ENCODE measurements at regions not wholly inside any gene's neighbourhood (a gene's known extent, or its start where the extent isn't known, plus 50 kb on each side); places are given as distances from the start of the nearest gene placed in this dataset.

DNA sequence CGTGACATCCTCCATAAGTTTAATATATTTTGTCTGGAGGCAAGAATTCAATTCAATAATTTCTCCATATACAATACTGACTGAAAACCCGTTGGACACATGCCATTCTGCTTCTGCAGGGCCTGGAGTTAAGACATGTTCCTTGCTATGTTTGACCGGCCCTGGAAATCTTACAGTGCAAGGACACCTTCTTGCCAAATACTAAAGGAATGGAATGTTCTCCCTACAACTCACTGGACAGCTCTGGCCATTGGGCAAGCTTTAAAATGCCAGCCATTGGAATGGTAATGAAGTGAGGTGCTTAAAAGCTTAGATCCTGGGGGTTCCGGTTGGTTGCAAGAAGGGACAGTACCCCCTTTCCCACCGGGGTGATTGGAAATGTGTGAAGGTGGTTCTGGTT, 329.8 kb upstream of the PROK2 start:
- TF ChIP-seq, protein P1, sequence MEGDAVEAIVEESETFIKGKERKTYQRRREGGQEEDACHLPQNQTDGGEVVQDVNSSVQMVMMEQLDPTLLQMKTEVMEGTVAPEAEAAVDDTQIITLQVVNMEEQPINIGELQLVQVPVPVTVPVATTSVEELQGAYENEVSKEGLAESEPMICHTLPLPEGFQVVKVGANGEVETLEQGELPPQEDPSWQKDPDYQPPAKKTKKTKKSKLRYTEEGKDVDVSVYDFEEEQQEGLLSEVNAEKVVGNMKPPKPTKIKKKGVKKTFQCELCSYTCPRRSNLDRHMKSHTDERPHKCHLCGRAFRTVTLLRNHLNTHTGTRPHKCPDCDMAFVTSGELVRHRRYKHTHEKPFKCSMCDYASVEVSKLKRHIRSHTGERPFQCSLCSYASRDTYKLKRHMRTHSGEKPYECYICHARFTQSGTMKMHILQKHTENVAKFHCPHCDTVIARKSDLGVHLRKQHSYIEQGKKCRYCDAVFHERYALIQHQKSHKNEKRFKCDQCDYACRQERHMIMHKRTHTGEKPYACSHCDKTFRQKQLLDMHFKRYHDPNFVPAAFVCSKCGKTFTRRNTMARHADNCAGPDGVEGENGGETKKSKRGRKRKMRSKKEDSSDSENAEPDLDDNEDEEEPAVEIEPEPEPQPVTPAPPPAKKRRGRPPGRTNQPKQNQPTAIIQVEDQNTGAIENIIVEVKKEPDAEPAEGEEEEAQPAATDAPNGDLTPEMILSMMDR (conservative IDR thresholded peaks at IDR 0.05; ENCODE audit: low read depth, low read length) = no peak
- no peak for DNase-seq (ENCODE audit: low read depth)
- H3K4me3 ChIP-seq (ENCODE audit: low read depth, low read length) = no peak overlapping the region

- no peak for DNase-seq (ENCODE audit: low read depth)
- no peak overlapping the region for H3K4me3 ChIP-seq (ENCODE audit: low read depth, low read length)
- TF ChIP-seq, protein P1 (conservative IDR thresholded peaks at IDR 0.05; ENCODE audit: low read depth, low read length) = no peak
Observed at GRCh38 chr3:72113964-72114363, 329.0 kb upstream of the PROK2 start.

DNA sequence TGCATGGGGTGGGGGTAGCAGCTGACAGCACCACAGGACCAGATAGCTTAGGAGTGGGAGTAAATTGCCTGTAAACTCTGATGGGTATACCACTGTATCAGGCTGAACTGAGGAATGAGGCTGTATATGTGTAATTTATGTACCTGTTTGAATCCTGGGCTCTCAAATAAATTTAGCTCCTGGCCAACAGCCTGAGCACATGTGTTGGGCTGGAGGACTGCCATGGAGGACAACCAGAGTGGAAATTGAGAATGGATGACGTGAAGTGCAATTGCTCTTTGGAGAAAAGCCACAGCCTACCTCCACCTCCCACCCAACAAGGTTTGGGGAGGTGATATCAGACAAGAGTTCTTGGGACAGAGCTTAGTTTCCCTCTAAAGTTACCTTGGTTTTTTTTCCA, 328.6 kb upstream of the PROK2 start:
- TF ChIP-seq, protein P1 (conservative IDR thresholded peaks at IDR 0.05; ENCODE audit: low read depth, low read length) = no peak
- no peak for DNase-seq (ENCODE audit: low read depth)
- H3K4me3 ChIP-seq (ENCODE audit: low read depth, low read length) = no peak overlapping the region

DNA sequence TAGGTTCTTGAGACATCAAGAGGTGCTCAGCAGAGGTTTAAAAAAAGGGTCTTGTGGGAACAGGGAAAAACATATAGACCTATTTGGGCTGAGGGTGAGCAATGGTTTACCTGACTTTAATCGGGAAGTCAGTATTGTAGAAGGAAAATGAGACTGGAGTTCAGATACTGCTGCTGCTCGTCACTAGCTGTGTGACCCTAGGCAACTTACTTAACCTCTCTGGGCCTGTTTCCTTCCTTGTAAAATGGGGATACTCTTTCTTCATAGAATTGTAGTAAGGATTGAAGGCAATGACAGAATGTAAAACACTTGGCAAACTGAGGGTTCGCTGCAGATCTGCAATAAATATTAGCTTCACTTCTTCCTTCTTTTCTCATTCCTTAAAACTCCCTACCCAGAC, 327.5 kb upstream of the PROK2 start:
- no peak for DNase-seq (ENCODE audit: low read depth)
- TF ChIP-seq, protein P1 (conservative IDR thresholded peaks at IDR 0.05; ENCODE audit: low read depth, low read length) = no peak
- H3K4me3 ChIP-seq (ENCODE audit: low read depth, low read length) = no peak overlapping the region

DNA sequence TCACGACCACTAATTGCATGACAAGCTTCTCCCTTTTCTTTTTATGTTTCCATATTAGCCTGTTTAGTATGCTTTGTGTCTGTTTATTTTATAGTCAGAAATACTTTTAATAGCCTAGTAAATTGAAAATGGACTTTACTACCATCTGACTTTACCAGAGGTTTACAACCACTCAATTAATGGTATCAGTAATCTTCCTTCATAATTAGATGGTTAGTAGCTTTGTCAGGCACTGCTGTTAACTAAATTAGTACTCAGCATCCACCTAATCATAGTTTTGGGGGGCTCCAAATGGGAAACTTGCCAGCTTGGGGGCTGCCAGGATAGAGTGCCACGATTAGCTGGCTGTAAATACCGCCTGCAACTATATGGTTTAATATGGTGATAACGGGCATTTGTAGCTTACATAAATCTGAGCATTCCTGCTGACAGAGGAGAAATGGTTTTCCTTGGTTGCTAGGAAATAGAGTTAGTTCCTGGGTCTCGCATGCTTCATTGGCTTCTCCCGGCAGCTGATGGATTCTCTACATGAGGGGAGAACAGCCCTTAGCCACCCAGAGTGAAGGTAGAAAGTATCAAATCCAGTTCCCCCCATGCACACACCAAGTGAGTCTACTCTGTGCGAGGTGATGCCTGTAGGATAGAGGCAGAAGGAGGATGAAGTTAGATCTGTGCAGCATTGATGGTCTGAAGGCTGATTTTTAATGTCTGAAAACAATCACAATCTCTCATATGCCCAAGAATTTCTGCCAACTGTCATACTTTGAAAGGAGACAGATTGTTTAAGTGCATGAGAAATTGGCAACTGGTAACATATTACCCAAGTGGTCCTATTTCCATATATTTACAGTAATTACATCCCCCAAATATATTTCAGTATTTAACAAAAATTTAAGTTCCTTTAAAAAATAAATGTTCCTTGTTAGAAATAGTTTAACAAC, 326.6 kb upstream of the PROK2 start:
- H3K4me3 ChIP-seq (ENCODE audit: low read depth, low read length) = no peak overlapping the region
- TF ChIP-seq, protein P1 (conservative IDR thresholded peaks at IDR 0.05; ENCODE audit: low read depth, low read length) = no peak
- DNase-seq (ENCODE audit: low read depth) = no peak

DNA sequence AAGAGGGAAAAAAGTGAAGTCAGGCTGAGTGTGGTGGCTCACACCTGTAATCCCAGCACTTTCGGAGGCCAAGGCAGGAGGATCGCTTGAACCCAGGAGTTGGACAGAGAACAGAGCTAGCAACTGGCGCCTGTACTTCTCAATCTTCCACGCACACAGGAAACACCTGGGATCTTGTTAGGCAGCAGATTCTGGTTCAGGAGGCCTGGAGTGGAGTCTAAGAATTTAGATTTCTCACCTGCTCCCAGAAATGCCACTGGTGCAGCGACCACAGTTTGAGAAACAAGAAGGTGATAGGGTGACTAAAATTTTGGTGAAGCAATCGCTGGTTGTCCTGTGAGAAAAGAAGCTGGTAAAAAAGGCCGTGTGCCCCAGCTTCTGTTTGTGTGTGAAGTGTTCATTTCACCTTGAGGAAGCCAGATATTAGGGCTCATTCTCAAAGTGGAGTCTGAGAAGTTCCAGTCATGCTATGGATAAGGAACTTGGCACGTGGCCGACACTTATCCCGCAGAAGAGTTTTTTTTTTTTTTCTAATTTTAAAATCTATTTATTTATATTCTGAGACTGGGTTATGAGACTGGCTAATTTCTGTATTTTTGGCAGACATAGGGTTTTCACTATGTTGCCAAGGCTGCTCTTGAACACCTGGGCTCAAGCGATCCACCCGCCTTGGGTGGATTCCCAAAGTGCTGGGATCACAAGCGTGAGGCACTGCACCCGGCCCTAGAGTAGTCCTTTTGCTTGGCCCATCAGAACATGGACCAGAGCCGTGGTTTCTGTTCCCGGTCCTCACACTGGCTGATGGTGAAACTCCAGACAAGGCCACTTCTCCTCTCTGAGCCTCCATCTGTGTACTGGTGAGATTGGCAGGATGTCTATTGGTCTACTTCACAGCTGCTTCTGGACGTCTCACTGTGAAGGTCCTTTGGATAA, 324.6 kb upstream of the PROK2 start:
- TF ChIP-seq, protein P1 (conservative IDR thresholded peaks at IDR 0.05; ENCODE audit: low read depth, low read length) = no peak
- H3K4me3 ChIP-seq (ENCODE audit: low read depth, low read length) = no peak overlapping the region
- DNase-seq (ENCODE audit: low read depth) = no peak

Data from choroid plexus epithelial cell (primary cell).